Upper lobe of left lung (tissue), 4 donors: ENCODE measurements at regions not wholly inside any gene's neighbourhood (a gene's known extent, or its start where the extent isn't known, plus 50 kb on each side); places are given as distances from the start of the nearest gene placed in this dataset.

Experiments used
- CTCF ChIP-seq, 6 experiments: fragments of 450-650 bp in 4 of 6; fragments of 200-600 bp in 2 of 6; sonication (generic) in 2 of 6; IDR thresholded peaks; one replicate each; pipeline ENCODE4 v1.5.1; 2016 to 2019; ENCODE audit warnings: antibody characterized with exemption in 6 of 6
- POLR2AphosphoS5 ChIP-seq, 2 donors: sonication (generic); formaldehyde crosslinking; IDR thresholded peaks; one replicate each; pipeline ENCODE4 v1.5.1; 2017; ENCODE audit warnings: antibody characterized with exemption in 2 of 2

GRCh38 chr6:114595591-114595990 lies 252.8 kb upstream of the HS3ST5 start:
- TF ChIP-seq CTCF (IDR thresholded peaks at IDR 0.05) (no peak), POLR2AphosphoS5 (IDR thresholded peaks at IDR 0.05) (no peak)
